Mesodermal cell (in vitro differentiated cells): ENCODE measurements at regions not wholly inside any gene's neighbourhood (a gene's known extent, or its start where the extent isn't known, plus 50 kb on each side); places are given as distances from the start of the nearest gene placed in this dataset.
"Not testable (repeated sequence)": the region's sequence is repeated elsewhere in the genome, so short reads cannot be mapped to it uniquely, and the experiment has no call there.

Experiments
- H3K27ac ChIP-seq: 2 replicates; pipeline ENCODE4 v1.7.0; 2013; ENCODE audit warnings: mild to moderate bottlenecking, low read depth, low read length, moderate library complexity; ENCODE audit not compliant: severe bottlenecking
- H3K36me3 ChIP-seq: 2 replicates; pipeline ENCODE4 v1.7.1; 2013; ENCODE audit warnings: mild to moderate bottlenecking, low read length, moderate library complexity; ENCODE audit not compliant: control insufficient read depth, insufficient read depth
- H3K4me1 ChIP-seq: one replicate; pipeline ENCODE4 v1.7.1; 2013; ENCODE audit warnings: mild to moderate bottlenecking, low read length; ENCODE audit not compliant: insufficient read depth, control insufficient read depth, poor library complexity, severe bottlenecking
- H3K4me3 ChIP-seq: 2 replicates; pipeline ENCODE4 v1.7.0; 2013; ENCODE audit warnings: low read length, control low read depth, mild to moderate bottlenecking; ENCODE audit not compliant: insufficient read depth, poor library complexity, severe bottlenecking; ENCODE audit errors: extremely low read depth
- H3K9me3 ChIP-seq: 2 replicates; pipeline ENCODE4 v1.7.1; 2013; ENCODE audit warnings: mild to moderate bottlenecking, low read length, moderate library complexity; ENCODE audit not compliant: control insufficient read depth
- WGBS, 2 experiments: methylation state at CpG; one replicate each; pipeline ENCODE4 v1.1.5; 2013; ENCODE audit warnings: missing lambda C conversion rate in 2 of 2; ENCODE audit not compliant: insufficient coverage in 2 of 2; 5-methylcytosine and 5-hydroxymethylcytosine counted together

GRCh38 chr17:45672301-45672700, 111.8 kb upstream of the CRHR1 start:
- no peaks in the 10 kb centered on the region for H3K9me3 ChIP-seq
- H3K4me1 ChIP-seq = no peaks in the 10 kb centered on the region
- H3K27ac ChIP-seq = no peak overlapping the region
- 72 to 79% methylated on average over 11 to 15 of the region's 16 CpGs for WGBS, 2 experiments
- H3K4me3 ChIP-seq = no peak overlapping the region
- H3K36me3 ChIP-seq = no peaks in the 10 kb centered on the region

GRCh38 chr17:45672792-45673191, 111.3 kb upstream of the CRHR1 start:
- H3K36me3 ChIP-seq = no peaks in the 10 kb centered on the region
- no peaks in the 10 kb centered on the region for H3K9me3 ChIP-seq
- no peak overlapping the region for H3K27ac ChIP-seq
- WGBS, 2 experiments = 74 to 85% methylated on average over 2 of the region's 5 CpGs
- no peaks in the 10 kb centered on the region for H3K4me1 ChIP-seq
- H3K4me3 ChIP-seq = no peak overlapping the region

GRCh38 chr17:45673759-45674158, 110.4 kb upstream of the CRHR1 start:
- WGBS, 2 experiments = 80% methylated on average over 1 of the region's 5 CpGs; no CpG with 5 or more reads in 1 of the 2 experiments
- not testable (repeated sequence) for H3K4me1 ChIP-seq, H3K36me3 ChIP-seq

GRCh38 chr17:45675012-45675411, 109.1 kb upstream of the CRHR1 start:
- 73 to 78% methylated on average over 4 to 7 of the region's 7 CpGs for WGBS, 2 experiments
- Histone ChIP-seq H3K27ac (no peak overlapping the region), H3K36me3 (no peaks in the 10 kb centered on the region), H3K4me3 (no peak overlapping the region), H3K9me3 (no peaks in the 10 kb centered on the region), H3K4me1 (no peaks in the 10 kb centered on the region)

More at GRCh38 chr17:45673759-45674158, 110.4 kb upstream of the CRHR1 start:
- not testable (repeated sequence) for H3K27ac ChIP-seq, H3K9me3 ChIP-seq, H3K4me3 ChIP-seq

GRCh38 chr17:45675892-45676291, 108.2 kb upstream of the CRHR1 start:
- H3K36me3 ChIP-seq = no peaks in the 10 kb centered on the region
- H3K4me3 ChIP-seq = no peak overlapping the region
- H3K9me3 ChIP-seq = no peaks in the 10 kb centered on the region
- H3K4me1 ChIP-seq = no peaks in the 10 kb centered on the region
- 90 to 100% methylated on average over 1 to 2 of the region's 3 CpGs for WGBS, 2 experiments
- H3K27ac ChIP-seq = no peak overlapping the region

GRCh38 chr17:45676695-45677094, 107.4 kb upstream of the CRHR1 start:
- H3K4me3 ChIP-seq = no peak overlapping the region
- H3K27ac ChIP-seq = no peak overlapping the region
- 76 to 90% methylated on average over 2 to 6 of the region's 6 CpGs for WGBS, 2 experiments
- H3K4me1 ChIP-seq = no peaks in the 10 kb centered on the region
- H3K36me3 ChIP-seq = no peaks in the 10 kb centered on the region
- no peaks in the 10 kb centered on the region for H3K9me3 ChIP-seq

GRCh38 chr17:45677770-45678169, 106.3 kb upstream of the CRHR1 start:
- no peak overlapping the region for H3K4me3 ChIP-seq
- WGBS, 2 experiments = 50% methylated on average over 3 of the region's 3 CpGs; no CpG with 5 or more reads in 1 of the 2 experiments
- H3K9me3 ChIP-seq = no peaks in the 10 kb centered on the region
- no peak overlapping the region for H3K27ac ChIP-seq
- no peaks in the 10 kb centered on the region for H3K36me3 ChIP-seq
- no peaks in the 10 kb centered on the region for H3K4me1 ChIP-seq

- 76 to 92% methylated on average over 3 to 4 of the region's 4 CpGs for WGBS, 2 experiments
- Histone ChIP-seq H3K36me3 (no peaks in the 10 kb centered on the region), H3K27ac (no peak overlapping the region), H3K9me3 (no peaks in the 10 kb centered on the region), H3K4me3 (no peak overlapping the region), H3K4me1 (no peaks in the 10 kb centered on the region)
These were observed 104.7 kb upstream of the CRHR1 start for GRCh38 chr17:45679426-45679825.

GRCh38 chr17:45680360-45680759, 103.8 kb upstream of the CRHR1 start:
- Histone ChIP-seq H3K27ac (no peak overlapping the region), H3K9me3 (no peaks in the 10 kb centered on the region), H3K4me1 (no peaks in the 10 kb centered on the region), H3K4me3 (no peak overlapping the region), H3K36me3 (no peaks in the 10 kb centered on the region)
- WGBS, 2 experiments = 90 to 91% methylated on average over 2 of the region's 2 CpGs

- no peaks in the 10 kb centered on the region for H3K4me1 ChIP-seq
- no peaks in the 10 kb centered on the region for H3K9me3 ChIP-seq
- no peak overlapping the region for H3K4me3 ChIP-seq
- H3K27ac ChIP-seq = no peak overlapping the region
- WGBS, 2 experiments = 94 to 97% methylated on average over 3 to 5 of the region's 9 CpGs
- no peaks in the 10 kb centered on the region for H3K36me3 ChIP-seq
These were observed 102.4 kb upstream of the CRHR1 start for GRCh38 chr17:45681706-45682105.

GRCh38 chr17:45686250-45686649, 97.9 kb upstream of the CRHR1 start:
- WGBS, 2 experiments = 87 to 93% methylated on average over 4 of the region's 4 CpGs

More at GRCh38 chr17:45686250-45686649, 97.9 kb upstream of the CRHR1 start:
- no peak overlapping the region for H3K4me3 ChIP-seq
- H3K27ac ChIP-seq = no peak overlapping the region
- no peaks in the 10 kb centered on the region for H3K4me1 ChIP-seq
- H3K9me3 ChIP-seq = no peaks in the 10 kb centered on the region
- H3K36me3 ChIP-seq = no peaks in the 10 kb centered on the region
